K562 (cell line): ENCODE measurements at regions not wholly inside any gene's neighbourhood (a gene's known extent, or its start where the extent isn't known, plus 50 kb on each side); places are given as distances from the start of the nearest gene placed in this dataset.

ENCODE experiments used
- ATAC-seq: fragments of 200-7000 bp; cut with Tn5 transposase; 3 replicates; pipeline ENCODE4 v1.9.1; 2020; ENCODE audit warnings: moderate library complexity
- BruUV-seq: library from RNA; stranded (reverse); fragments of 400-500 nt; replicated peaks from 2 replicates; lab custom pipeline; 2021; lab: Mats Ljungman, UMichigan
- CTCF ChIA-PET: fragments of 300-600 bp; formaldehyde crosslinking; extraction: SDS; loops from one replicate; lab custom pipeline; 2021; ENCODE audit warnings: low intra/inter-chr PET ratio; lab: Yijun Ruan, JAX
- POLR2A ChIA-PET: fragments of 300-600, 350-650 bp; sonication (Branson Sonifier 250); formaldehyde crosslinking; extraction: SDS; loops from one replicate; lab custom pipeline; 2021; ENCODE audit warnings: antibody characterized with exemption, inconsistent platforms; lab: Yijun Ruan, JAX
- DNase-seq, 4 experiments: peaks; one replicate each; pipeline versions ENCODE4 v3.0.0 to v3.0.0-alpha.2; 2011 to 2018; ENCODE audit warnings: low spot score in 3 of 4, mixed read lengths in 3 of 4; ENCODE audit errors: extremely low read depth in 1 of 4
- FAIRE-seq: peaks from 2 replicates; lab custom pipeline; 2011; peaks lifted over from hg19 to GRCh38; lab: Jason Lieb, UNC
- H2AFZ ChIP-seq: 2 replicates; pipeline ENCODE4 v1.6.0; 2011; ENCODE audit warnings: low read depth, low read length, control low read depth, inconsistent platforms
- H3K27ac ChIP-seq: fragments of 200-600 bp; 3 replicates; pipeline ENCODE4 v1.8.0; 2011; ENCODE audit warnings: low read depth, mild to moderate bottlenecking, control low read depth, inconsistent platforms, low read length, moderate library complexity, mixed read lengths; ENCODE audit errors: extremely low read depth
- H3K27me3 ChIP-seq, 2 experiments: fragments of 300-600 bp in 1 of 2; 2 replicates in 1 of 2; 3 replicates in 1 of 2; pipeline versions ENCODE4 v1.6.0 to v1.8.0; 2011; ENCODE audit warnings: inconsistent platforms in 2 of 2, low read length in 2 of 2, mild to moderate bottlenecking in 1 of 2, mixed read lengths in 1 of 2, moderate library complexity in 1 of 2; ENCODE audit not compliant: control insufficient read depth in 2 of 2, insufficient read depth in 2 of 2
- H3K36me3 ChIP-seq: fragments of 300-600 bp; 3 replicates; pipeline ENCODE4 v1.8.0; 2011; ENCODE audit warnings: mild to moderate bottlenecking, low read length, inconsistent platforms; ENCODE audit not compliant: control insufficient read depth, insufficient read depth
- H3K4me1 ChIP-seq, 2 experiments: fragments of 200-600 bp in 1 of 2; replicated peaks in 1 of 2; 2 replicates in 1 of 2; 3 replicates in 1 of 2; pipeline versions ENCODE4 v1.5.1 to v1.8.0; 2011; ENCODE audit warnings: inconsistent platforms in 2 of 2, low read length in 2 of 2, mild to moderate bottlenecking in 1 of 2, mixed read lengths in 1 of 2, moderate library complexity in 1 of 2; ENCODE audit not compliant: control insufficient read depth in 2 of 2, insufficient read depth in 2 of 2
- H3K4me2 ChIP-seq: 2 replicates; pipeline ENCODE4 v1.6.1; 2011; ENCODE audit warnings: low read length, control low read depth, inconsistent platforms, mixed read lengths; ENCODE audit not compliant: insufficient read depth
- H3K4me3 ChIP-seq: fragments of 200-600 bp; sonication (generic), shearing (Covaris generic); 2 replicates; pipeline ENCODE4 v1.5.1; 2016; ENCODE audit warnings: control low read depth, inconsistent platforms
- H3K79me2 ChIP-seq: fragments of 200-600 bp; 3 replicates; pipeline ENCODE4 v1.8.0; 2011; ENCODE audit warnings: low read length, inconsistent platforms; ENCODE audit not compliant: control insufficient read depth, insufficient read depth
- H3K9ac ChIP-seq, 2 experiments: 2 replicates each; pipeline versions ENCODE4 v1.6.0 to v1.6.1; 2011; ENCODE audit warnings: low read depth in 2 of 2, low read length in 2 of 2, control low read depth in 1 of 2, inconsistent platforms in 1 of 2, mild to moderate bottlenecking in 1 of 2, mixed read lengths in 1 of 2; ENCODE audit not compliant: insufficient read depth in 1 of 2
- H3K9me1 ChIP-seq: one replicate; pipeline ENCODE4 v1.6.0; 2011; ENCODE audit warnings: inconsistent platforms, mild to moderate bottlenecking, low read length, moderate library complexity; ENCODE audit not compliant: control insufficient read depth, insufficient read depth
- H3K9me3 ChIP-seq: replicated peaks from 2 replicates; pipeline ENCODE4 v1.5.1; 2011; ENCODE audit warnings: low read depth, low read length, inconsistent platforms; ENCODE audit not compliant: control insufficient read depth, insufficient read depth
- H4K20me1 ChIP-seq: replicated peaks from 2 replicates; pipeline ENCODE4 v1.6.1; 2011; ENCODE audit warnings: low read length, inconsistent platforms, mixed read lengths; ENCODE audit not compliant: control insufficient read depth, insufficient read depth
- C11orf30 ChIP-seq: fragments of 450-650 bp; IDR thresholded peaks from 2 replicates; pipeline ENCODE4 v1.6.1; 2016; ENCODE audit warnings: low read depth, mild to moderate bottlenecking
- EZH2 ChIP-seq: IDR thresholded peaks from 2 replicates; pipeline ENCODE4 v1.6.1; 2012; ENCODE audit warnings: low read depth, mild to moderate bottlenecking, inconsistent platforms, low read length, borderline replicate concordance
- MAFF ChIP-seq: IDR thresholded peaks from 2 replicates; pipeline ENCODE4 v1.6.1; 2012; ENCODE audit warnings: low read length, improper control_type of control experiment
- MAFG ChIP-seq: fragments of 450-650 bp; conservative IDR thresholded peaks from 2 replicates; pipeline ENCODE4 v1.6.1; 2016; ENCODE audit warnings: missing genetic modification characterization, missing compliant biosample characterization
- RAD21 ChIP-seq, 2 experiments: fragments of 250-450 bp in 1 of 2; fragments of 450-650 bp in 1 of 2; sonication (Bioruptor Pico) in 1 of 2; formaldehyde crosslinking in 1 of 2; IDR thresholded peaks in 1 of 2; conservative IDR thresholded peaks in 1 of 2; 2 replicates each; pipeline versions ENCODE4 v1.4.0 to v1.8.0; 2020 to 2022; ENCODE audit warnings: mild to moderate bottlenecking in 2 of 2, moderate library complexity in 1 of 2
- RUNX1 ChIP-seq: sonication (generic); IDR thresholded peaks from 2 replicates; pipeline ENCODE4 v1.6.1; 2016; ENCODE audit warnings: antibody characterized with exemption, low read depth
- ZNF316 ChIP-seq: fragments of 450-650 bp; IDR thresholded peaks from 2 replicates; pipeline ENCODE4 v1.6.1; 2016
- WGBS: fragments of 100-300 bp; shearing (Covaris generic); methylation state at CpG from one replicate; pipeline ENCODE4 v1.1.6; 2016; ENCODE audit warnings: low coverage, mixed read lengths; ENCODE audit not compliant: insufficient coverage; ENCODE audit errors: missing lambda C conversion rate; 5-methylcytosine and 5-hydroxymethylcytosine counted together
- in situ Hi-C: fragments of 300-500 bp; cut with MboI; formaldehyde crosslinking; loops from 4 replicates; pipeline ENCODE4 v1.15.0; 2018; ENCODE audit warnings: inconsistent platforms, mixed read lengths
- intact Hi-C: fragments of 100-400 bp; cut with micrococcal nuclease; formaldehyde crosslinking; loops from 2 replicates; pipeline ENCODE4 v1.14.2; 2022
- TF ChIP-seq, protein P1 (sequence below), 2 experiments: fragments of 450-650 bp in 1 of 2; sonication (generic) in 1 of 2; formaldehyde crosslinking in 1 of 2; IDR thresholded peaks in 1 of 2; conservative IDR thresholded peaks in 1 of 2; 2 replicates each; pipeline versions ENCODE4 v1.6.1 to v1.8.1; 2016 to 2023; ENCODE audit warnings: mild to moderate bottlenecking in 2 of 2, moderate library complexity in 2 of 2, inconsistent platforms in 1 of 2, missing genetic modification reagents in 1 of 2

DNA sequence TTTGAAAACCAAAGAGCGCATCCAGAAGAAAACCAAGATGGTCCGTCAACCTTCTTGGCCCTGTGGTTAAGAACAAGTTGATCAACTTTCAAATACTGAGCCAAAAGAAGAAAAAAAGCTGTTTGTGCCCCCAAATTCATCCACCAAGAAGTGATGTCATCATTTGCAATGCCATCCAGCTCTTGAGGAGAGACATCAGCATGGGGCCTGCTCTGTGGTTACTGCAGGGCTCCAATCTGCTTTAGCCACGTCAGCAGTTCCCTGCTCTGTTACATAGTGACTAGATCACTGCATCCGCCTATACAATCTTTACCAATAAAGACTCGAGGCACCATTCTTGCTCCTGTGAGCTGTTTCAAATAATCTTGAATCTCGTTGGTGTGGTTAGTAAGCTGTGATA lies 75.0 kb upstream of the BLCAP start:
- no peaks in the 10 kb centered on the region for H3K9me1 ChIP-seq
- H2AFZ ChIP-seq, result no peak overlapping the region
- POLR2A ChIA-PET, result no interaction called here
- CTCF ChIA-PET, result no interaction called here
- H3K36me3 ChIP-seq, result no peaks in the 10 kb centered on the region
- 0% methylated on average over 6 of the region's 6 CpGs for WGBS
- ATAC-seq (no peak), DNase-seq (no peak), FAIRE-seq (no peak)
- no peak overlapping the region for H3K9ac ChIP-seq
- H3K4me1 ChIP-seq, result peaks cover 0 to 5% of the 10 kb centered on the region in 2 experiments; a peak in 1 of 5 replicates
- no peaks in the 10 kb centered on the region for H3K9me3 ChIP-seq
- no peaks in the 10 kb centered on the region for H3K79me2 ChIP-seq
- H3K27me3 ChIP-seq, result peaks cover 9 to 45% of the 10 kb centered on the region in 2 experiments; a peak in 3 of 5 replicates
- TF ChIP-seq MAFG (tag), result 0 out of 2 replicates have a peak, but pooled peaks have one; percentile 22
- TF ChIP-seq C11orf30, result peak; percentile 43; the same call in 1 of the 2 replicates
- TF ChIP-seq MAFF, result 0 out of 2 replicates have a peak, but pooled peaks have one; percentile 17
- TF ChIP-seq ZNF316, result peak; percentile 52
- TF ChIP-seq EZH2, result no peak
- TF ChIP-seq RAD21 (CRISPR knock-in tag; conservative IDR thresholded peaks at IDR 0.05 in 1 of 2, IDR thresholded peaks at IDR 0.05 in 1 of 2), result no peak
- TF ChIP-seq RUNX1, result no peak
- TF ChIP-seq, protein P1, sequence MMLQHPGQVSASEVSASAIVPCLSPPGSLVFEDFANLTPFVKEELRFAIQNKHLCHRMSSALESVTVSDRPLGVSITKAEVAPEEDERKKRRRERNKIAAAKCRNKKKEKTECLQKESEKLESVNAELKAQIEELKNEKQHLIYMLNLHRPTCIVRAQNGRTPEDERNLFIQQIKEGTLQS (IDR thresholded peaks at IDR 0.05), result peak; percentile 39; the same call in 1 of the 2 replicates
- TF ChIP-seq, protein P1 (CRISPR knock-in tag; conservative IDR thresholded peaks at IDR 0.05), result no peak
- no TSS peak for BruUV-seq
- intact Hi-C loops, result no loop called here
- no peak overlapping the region for H3K27ac ChIP-seq
- no peaks in the 10 kb centered on the region for H4K20me1 ChIP-seq
- H3K4me2 ChIP-seq, result no peak overlapping the region
- H3K4me3 ChIP-seq, result no peak overlapping the region
- in situ Hi-C loops, result no loop called here
